Bronchial epithelial cell (primary cell): ENCODE measurements at regions not wholly inside any gene's neighbourhood (a gene's known extent, or its start where the extent isn't known, plus 50 kb on each side); places are given as distances from the start of the nearest gene placed in this dataset.

Experiments
- DNase-seq: peaks from one replicate; pipeline ENCODE4 v3.0.0-alpha.2; 2010; ENCODE audit warnings: low read depth
- FAIRE-seq: peaks from 2 replicates; lab custom pipeline; 2011; peaks lifted over from hg19 to GRCh38; lab: Jason Lieb, UNC
- H3K27me3 ChIP-seq: 2 replicates; pipeline ENCODE4 v1.5.1; 2011; ENCODE audit warnings: low read length; ENCODE audit not compliant: control insufficient read depth, insufficient read depth
- H3K36me3 ChIP-seq: 2 replicates; pipeline ENCODE4 v1.5.1; 2011; ENCODE audit warnings: low read length; ENCODE audit not compliant: control insufficient read depth, insufficient read depth
- H3K4me3 ChIP-seq: 2 replicates; pipeline ENCODE4 v1.5.1; 2011; ENCODE audit warnings: mild to moderate bottlenecking, low read depth, low read length, control low read depth
- CTCF ChIP-seq: IDR thresholded peaks from 2 replicates; pipeline ENCODE4 v1.5.1; 2011; ENCODE audit warnings: mild to moderate bottlenecking, moderate library complexity, low read length, control low read depth, inconsistent platforms; ENCODE audit not compliant: insufficient read depth, severe bottlenecking

- Histone ChIP-seq H3K27me3 (no peaks in the 10 kb centered on the region), H3K36me3 (no peaks in the 10 kb centered on the region), H3K4me3 (no peak overlapping the region)
- TF ChIP-seq CTCF = no peak
- FAIRE-seq = no peak
- no peak for DNase-seq
These were observed 113.9 kb downstream of the PHLDA1 start for GRCh38 chr12:75917715-75918114.

DNA sequence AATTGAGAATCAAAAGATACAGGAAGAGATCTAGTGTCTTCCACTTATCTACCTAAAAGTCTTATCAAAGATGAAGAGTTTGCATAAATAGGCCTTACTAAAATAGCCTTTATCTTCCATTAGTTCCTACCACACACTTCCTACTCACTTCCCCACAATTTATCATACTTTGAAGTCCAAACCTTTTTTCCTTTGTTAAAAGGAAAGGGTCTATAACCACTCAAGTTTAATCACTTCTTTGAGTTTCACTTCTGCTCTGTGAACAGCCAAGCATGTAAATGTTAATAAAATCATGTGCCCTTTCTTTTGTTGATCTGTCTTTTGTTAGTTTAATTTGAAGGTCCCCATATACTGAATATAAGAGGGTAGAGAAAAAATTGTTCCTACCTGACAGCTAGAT is 114.5 kb downstream of the PHLDA1 start:
- FAIRE-seq (no peak), DNase-seq (no peak)
- TF ChIP-seq CTCF = no peak
- Histone ChIP-seq H3K4me3 (no peak overlapping the region), H3K27me3 (no peaks in the 10 kb centered on the region), H3K36me3 (no peaks in the 10 kb centered on the region)

DNA sequence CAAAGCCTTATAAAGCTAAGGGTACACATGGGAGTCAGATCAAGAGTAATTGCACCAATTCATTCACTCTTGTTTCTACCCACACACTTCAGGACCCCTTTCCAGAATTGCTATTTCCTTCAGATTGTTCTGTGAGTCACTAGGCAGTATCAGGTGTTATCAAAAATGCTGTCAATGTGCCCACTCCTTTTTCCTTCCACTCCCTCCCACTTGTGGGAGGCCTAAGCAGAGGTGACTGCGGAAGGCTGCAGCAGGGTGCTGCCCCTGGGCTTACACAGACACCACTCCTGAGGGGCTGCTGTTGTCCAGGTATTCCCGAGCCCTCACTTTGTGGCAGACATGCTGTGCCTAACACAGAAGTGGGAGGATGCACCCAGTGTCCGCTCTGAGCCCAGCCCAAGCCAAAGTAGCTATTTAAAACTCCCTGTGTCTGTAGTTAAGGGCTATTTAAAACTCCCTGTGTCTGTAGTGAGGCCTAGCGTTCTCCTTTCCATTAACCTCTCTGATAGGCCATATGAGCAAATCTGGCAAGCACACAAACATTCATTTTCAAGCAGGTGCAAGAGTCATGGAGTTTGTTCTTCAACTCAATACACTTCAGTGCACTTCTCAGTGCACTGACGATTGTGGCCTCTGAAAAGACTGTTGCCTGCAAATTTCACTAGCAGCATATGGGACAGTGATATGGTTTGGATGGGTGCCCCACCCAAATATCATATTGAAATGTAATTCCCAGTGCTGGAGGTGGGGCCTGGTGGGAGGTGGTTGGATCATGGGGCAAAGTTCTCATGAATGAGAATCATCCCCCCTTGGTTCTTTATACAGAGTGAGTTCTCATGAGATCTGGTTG is 117.8 kb downstream of the PHLDA1 start:
- FAIRE-seq (peak; percentile 91), DNase-seq (no peak)
- Histone ChIP-seq H3K27me3 (no peaks in the 10 kb centered on the region), H3K36me3 (no peaks in the 10 kb centered on the region), H3K4me3 (no peak overlapping the region)
- no peak for TF ChIP-seq CTCF

GRCh38 chr12:75909714-75910656 is 121.6 kb downstream of the PHLDA1 start:
- no peak for DNase-seq
- FAIRE-seq = no peak
- no peaks in the 10 kb centered on the region for H3K36me3 ChIP-seq
- no peak for TF ChIP-seq CTCF
- no peaks in the 10 kb centered on the region for H3K27me3 ChIP-seq
- no peak overlapping the region for H3K4me3 ChIP-seq

DNA sequence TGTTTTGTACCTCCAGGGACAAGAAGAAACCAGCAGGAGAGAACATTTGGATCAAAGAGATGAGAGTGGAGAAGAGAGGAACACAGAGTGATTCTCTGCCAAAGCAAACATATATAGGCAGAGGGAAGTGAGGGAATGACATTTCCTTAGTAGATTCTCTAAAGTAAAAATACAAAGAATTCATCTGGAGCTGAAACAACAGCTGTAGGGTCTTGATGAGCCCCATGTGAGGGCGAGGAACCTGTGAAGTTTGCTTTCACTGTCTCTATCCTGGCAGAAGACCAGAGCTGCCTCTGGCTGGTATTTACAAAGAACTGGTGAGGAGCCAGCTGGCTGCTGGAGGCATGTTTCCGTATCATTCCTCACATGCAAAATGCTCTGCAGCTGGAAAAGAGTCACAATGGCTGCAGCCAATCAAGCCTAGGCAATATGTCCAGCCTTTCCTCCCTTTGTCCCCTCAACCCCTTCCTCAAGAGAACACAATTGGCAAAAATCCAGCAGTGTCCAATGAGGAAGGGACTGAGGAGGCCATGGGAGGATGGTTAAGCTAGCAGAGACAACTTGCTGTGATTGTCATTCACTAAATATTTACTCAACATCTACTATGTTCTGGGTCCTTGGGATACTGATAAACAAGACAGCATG is 122.5 kb downstream of the PHLDA1 start:
- FAIRE-seq = no peak
- no peaks in the 10 kb centered on the region for H3K36me3 ChIP-seq
- no peaks in the 10 kb centered on the region for H3K27me3 ChIP-seq
- H3K4me3 ChIP-seq = no peak overlapping the region
- peak; percentile 22 for DNase-seq
- no peak for TF ChIP-seq CTCF
